Spleen (tissue), 11 donors: ENCODE measurements at regions not wholly inside any gene's neighbourhood (a gene's known extent, or its start where the extent isn't known, plus 50 kb on each side); places are given as distances from the start of the nearest gene placed in this dataset.

Source experiments
- DNase-seq: peaks from one replicate; pipeline ENCODE4 v3.0.0-alpha.2; 2020
- H3K27ac ChIP-seq, 8 donors: fragments of 200-600 bp; sonication (generic) in 7 of 8; 1 replicate in 4 of 8; 2 replicates in 4 of 8; pipeline versions ENCODE4 v1.5.0 to v1.8.0; 2016 to 2021; ENCODE audit warnings: inconsistent platforms in 4 of 8, mild to moderate bottlenecking in 4 of 8, moderate library complexity in 1 of 8
- H3K27me3 ChIP-seq, 7 donors: fragments of 200-600 bp; sonication (generic) in 6 of 7; replicated peaks in 1 of 7; 1 replicate in 4 of 7; 2 replicates in 3 of 7; pipeline versions ENCODE4 v1.5.0 to v1.8.0; 2016 to 2021; ENCODE audit warnings: inconsistent platforms in 3 of 7, mild to moderate bottlenecking in 1 of 7
- H3K36me3 ChIP-seq, 6 donors: fragments of 200-600 bp; sonication (generic) in 5 of 6; 1 replicate in 4 of 6; 2 replicates in 2 of 6; pipeline versions ENCODE4 v1.5.0 to v1.8.0; 2016 to 2021; ENCODE audit warnings: inconsistent platforms in 2 of 6
- H3K4me1 ChIP-seq, 6 donors: fragments of 200-600 bp; sonication (generic) in 5 of 6; 1 replicate in 3 of 6; 2 replicates in 3 of 6; pipeline versions ENCODE4 v1.5.0 to v1.8.0; 2016 to 2021; ENCODE audit warnings: inconsistent platforms in 3 of 6
- H3K4me3 ChIP-seq, 8 donors: fragments of 200-600 bp; sonication (generic) in 7 of 8; 1 replicate in 4 of 8; 2 replicates in 4 of 8; pipeline versions ENCODE4 v1.5.0 to v1.8.0; 2016 to 2021; ENCODE audit warnings: inconsistent platforms in 4 of 8, mild to moderate bottlenecking in 4 of 8, moderate library complexity in 2 of 8
- H3K9me3 ChIP-seq, 8 donors: fragments of 200-600 bp; sonication (generic) in 7 of 8; 1 replicate in 4 of 8; 2 replicates in 4 of 8; pipeline versions ENCODE4 v1.5.0 to v1.8.0; 2016 to 2021; ENCODE audit warnings: inconsistent platforms in 4 of 8
- CTCF ChIP-seq, 11 experiments: fragments of 200-600 bp in 7 of 11; fragments of 450-650 bp in 4 of 11; sonication (generic) in 4 of 11; IDR thresholded peaks in 8 of 11; conservative IDR thresholded peaks in 3 of 11; 1 replicate in 7 of 11; 2 replicates in 4 of 11; pipeline versions ENCODE4 v1.4.0 to v1.8.0; 2016 to 2021; ENCODE audit warnings: antibody characterized with exemption in 11 of 11, inconsistent platforms in 4 of 11, mild to moderate bottlenecking in 1 of 11
- POLR2A ChIP-seq, 3 donors: fragments of 450-650 bp; IDR thresholded peaks; one replicate each; pipeline ENCODE4 v1.5.1; 2017; ENCODE audit warnings: antibody characterized with exemption in 3 of 3, mild to moderate bottlenecking in 1 of 3
- POLR2AphosphoS5 ChIP-seq, 3 donors: sonication (generic); formaldehyde crosslinking; IDR thresholded peaks; one replicate each; pipeline ENCODE4 v1.5.1; 2017; ENCODE audit warnings: antibody characterized with exemption in 3 of 3
- WGBS, 5 donors: extraction: QIAGEN DNeasy Blood & Tissue Kit in 3 of 5; methylation state at CpG; one replicate each; pipeline versions ENCODE4 v1.1.5 to v1.1.7; 2013 to 2018; 5-methylcytosine and 5-hydroxymethylcytosine counted together
- intact Hi-C: fragments of 100-400 bp; cut with DNase I; formaldehyde crosslinking; loops from one replicate; pipeline ENCODE4 v1.15.0; 2023; ENCODE audit warnings: low total_unique reads
- donor health status: healthy with polysubstance abuse.
- donor health status: DM: no; HTN: no; CAD: no; lungs with moderate emphysema.
- donor health status: DM: no; HTN: no; CAD: no.
- donor health status: Bipolar disorder and iron deficiency.
- donor health status: healthy.
- donor health status: DM: no; HTN: no; CAD: no.
- donor health status: DM: yes; HTN: yes; CAD: no.

GRCh38 chr2:35365859-35366258 is 989.7 kb upstream of the CRIM1 start:
- TF ChIP-seq POLR2A (IDR thresholded peaks at IDR 0.05) (no peak), CTCF (IDR thresholded peaks at IDR 0.05 in 8 of 11, conservative IDR thresholded peaks at IDR 0.05 in 3 of 11) (no peak), POLR2AphosphoS5 (IDR thresholded peaks at IDR 0.05) (no peak)
- H3K4me3 ChIP-seq = no peak overlapping the region
- no peaks in the 10 kb centered on the region for H3K27me3 ChIP-seq
- no peak overlapping the region for H3K27ac ChIP-seq
- H3K36me3 ChIP-seq = no peaks in the 10 kb centered on the region
- no peak for DNase-seq
- no peaks in the 10 kb centered on the region for H3K4me1 ChIP-seq
- peaks cover 0 to 6% (median 0%) of the 10 kb centered on the region in 8 donors for H3K9me3 ChIP-seq
- intact Hi-C loops = no loop called here
- 59 to 75% (median 62%) methylated on average over 2 of the region's 2 CpGs for WGBS, 5 donors

GRCh38 chr2:35356332-35356731 is 999.2 kb upstream of the CRIM1 start:
- H3K27me3 ChIP-seq = no peaks in the 10 kb centered on the region
- H3K4me1 ChIP-seq = no peaks in the 10 kb centered on the region
- no peaks in the 10 kb centered on the region for H3K36me3 ChIP-seq
- H3K27ac ChIP-seq = no peak overlapping the region
- peaks cover 0 to 28% (median 10%) of the 10 kb centered on the region in 8 donors for H3K9me3 ChIP-seq
- 69 to 79% (median 77%) methylated on average over 4 of the region's 4 CpGs for WGBS, 5 donors
- no peak for TF ChIP-seq CTCF (IDR thresholded peaks at IDR 0.05 in 8 of 11, conservative IDR thresholded peaks at IDR 0.05 in 3 of 11)
- TF ChIP-seq POLR2A (IDR thresholded peaks at IDR 0.05) = no peak
- TF ChIP-seq POLR2AphosphoS5 (IDR thresholded peaks at IDR 0.05) = no peak
- intact Hi-C loops = no loop called here
- DNase-seq = no peak
- no peak overlapping the region for H3K4me3 ChIP-seq

GRCh38 chr2:35355056-35355455 is 1000.5 kb upstream of the CRIM1 start:
- WGBS, 5 donors = 60 to 94% (median 84%) methylated on average over 1 to 6 of the region's 6 CpGs
- no peaks in the 10 kb centered on the region for H3K4me1 ChIP-seq
- no peak overlapping the region for H3K27ac ChIP-seq
- H3K4me3 ChIP-seq = no peak overlapping the region
- no peaks in the 10 kb centered on the region for H3K27me3 ChIP-seq
- no peak for DNase-seq
- peaks cover 0 to 23% (median 9%) of the 10 kb centered on the region in 8 donors for H3K9me3 ChIP-seq
- TF ChIP-seq CTCF (IDR thresholded peaks at IDR 0.05 in 8 of 11, conservative IDR thresholded peaks at IDR 0.05 in 3 of 11) = no peak
- TF ChIP-seq POLR2AphosphoS5 (IDR thresholded peaks at IDR 0.05) = no peak
- no peak for TF ChIP-seq POLR2A (IDR thresholded peaks at IDR 0.05)
- no peaks in the 10 kb centered on the region for H3K36me3 ChIP-seq
- intact Hi-C loops = no loop called here

GRCh38 chr2:35347561-35347960 is 1008.0 kb upstream of the CRIM1 start:
- intact Hi-C loops = no loop called here
- no peak for DNase-seq
- H3K4me1 ChIP-seq = no peaks in the 10 kb centered on the region
- TF ChIP-seq POLR2AphosphoS5 (IDR thresholded peaks at IDR 0.05) (no peak), CTCF (IDR thresholded peaks at IDR 0.05 in 8 of 11, conservative IDR thresholded peaks at IDR 0.05 in 3 of 11) (no peak), POLR2A (IDR thresholded peaks at IDR 0.05) (no peak)
- peaks cover 0 to 15% (median 3%) of the 10 kb centered on the region in 8 donors for H3K9me3 ChIP-seq
- WGBS, 5 donors = 87 to 89% (median 88%) methylated on average over 7 of the region's 7 CpGs
- H3K4me3 ChIP-seq = no peak overlapping the region
- no peak overlapping the region for H3K27ac ChIP-seq
- H3K36me3 ChIP-seq = no peaks in the 10 kb centered on the region
- no peaks in the 10 kb centered on the region for H3K27me3 ChIP-seq
